Left hindlimb (tissue), 1 donor: ENCODE measurements at regions not wholly inside any gene's neighbourhood (a gene's known extent, or its start where the extent isn't known, plus 50 kb on each side); places are given as distances from the start of the nearest gene placed in this dataset.
A peak's percentile ranks its signal among the peaks of the same experiment; 100 is the strongest.

ENCODE experiments used
- DNase-seq: peaks from one replicate; pipeline ENCODE4 v3.0.0-alpha.2; 2018

GRCh38 chr4:84441758-84442377, 57.2 kb downstream of the NKX6-1 start:
- DNase-seq: no peak

- DNase-seq: no peak
Observed at GRCh38 chr4:84439996-84440395, 59.1 kb downstream of the NKX6-1 start.

- no peak for DNase-seq
Observed at GRCh38 chr4:84436812-84437211, 62.3 kb downstream of the NKX6-1 start.

GRCh38 chr4:84434344-84434743, 64.7 kb downstream of the NKX6-1 start:
- DNase-seq: no peak

- DNase-seq: no peak
Observed at GRCh38 chr4:84433633-84434222, 65.4 kb downstream of the NKX6-1 start.

- DNase-seq: no peak
Observed at GRCh38 chr4:84432713-84433112, 66.4 kb downstream of the NKX6-1 start.

- DNase-seq: no peak
Observed at GRCh38 chr4:84420608-84421007, 78.5 kb downstream of the NKX6-1 start.

- no peak for DNase-seq
Observed at GRCh38 chr4:84419201-84419600, 79.9 kb downstream of the NKX6-1 start.

- no peak for DNase-seq
Observed at GRCh38 chr4:84417997-84418709, 80.9 kb downstream of the NKX6-1 start.

- DNase-seq: no peak
Observed at GRCh38 chr4:84413976-84414375, 85.1 kb downstream of the NKX6-1 start.

- no peak for DNase-seq
Observed at GRCh38 chr4:84413480-84413879, 85.6 kb downstream of the NKX6-1 start.

GRCh38 chr4:84412062-84412461, 87.0 kb downstream of the NKX6-1 start:
- no peak for DNase-seq

GRCh38 chr4:84407554-84408407, 91.3 kb downstream of the NKX6-1 start:
- no peak for DNase-seq

GRCh38 chr4:84403656-84404055, 95.4 kb downstream of the NKX6-1 start:
- no peak for DNase-seq

GRCh38 chr4:84401701-84402306, 97.3 kb downstream of the NKX6-1 start:
- peak; percentile 31 for DNase-seq

GRCh38 chr4:84394386-84394785, 104.7 kb downstream of the NKX6-1 start:
- DNase-seq: no peak

GRCh38 chr4:84392951-84393590, 106.0 kb downstream of the NKX6-1 start:
- no peak for DNase-seq

GRCh38 chr4:84389406-84389805, 109.7 kb downstream of the NKX6-1 start:
- no peak for DNase-seq

GRCh38 chr4:84385203-84385602, 113.9 kb downstream of the NKX6-1 start:
- DNase-seq: no peak

GRCh38 chr4:84384801-84385200, 114.3 kb downstream of the NKX6-1 start:
- DNase-seq: no peak

GRCh38 chr4:84381759-84382158, 117.3 kb downstream of the NKX6-1 start:
- no peak for DNase-seq

GRCh38 chr4:84379917-84380641, 119.0 kb downstream of the NKX6-1 start:
- no peak for DNase-seq
